GM19025 (cell line): ENCODE measurements at regions not wholly inside any gene's neighbourhood (a gene's known extent, or its start where the extent isn't known, plus 50 kb on each side); places are given as distances from the start of the nearest gene placed in this dataset.

Source experiments
- ATAC-seq: cut with Tn5 transposase; IDR thresholded peaks from one replicate; pipeline ENCODE4 v1.9.1; 2021; ENCODE audit warnings: mild to moderate bottlenecking, low read depth, moderate library complexity; ENCODE audit not compliant: unreplicated experiment

GRCh38 chr3:184632551-184633236 lies 71.1 kb downstream of the EPHB3 start:
- no peak for ATAC-seq
